HG02588 (cell line): ENCODE measurements at regions not wholly inside any gene's neighbourhood (a gene's known extent, or its start where the extent isn't known, plus 50 kb on each side); places are given as distances from the start of the nearest gene placed in this dataset.

Source experiments
- ATAC-seq: cut with Tn5 transposase; IDR thresholded peaks from one replicate; pipeline ENCODE4 v1.9.1; 2021; ENCODE audit warnings: mild to moderate bottlenecking, moderate library complexity; ENCODE audit not compliant: unreplicated experiment

DNA sequence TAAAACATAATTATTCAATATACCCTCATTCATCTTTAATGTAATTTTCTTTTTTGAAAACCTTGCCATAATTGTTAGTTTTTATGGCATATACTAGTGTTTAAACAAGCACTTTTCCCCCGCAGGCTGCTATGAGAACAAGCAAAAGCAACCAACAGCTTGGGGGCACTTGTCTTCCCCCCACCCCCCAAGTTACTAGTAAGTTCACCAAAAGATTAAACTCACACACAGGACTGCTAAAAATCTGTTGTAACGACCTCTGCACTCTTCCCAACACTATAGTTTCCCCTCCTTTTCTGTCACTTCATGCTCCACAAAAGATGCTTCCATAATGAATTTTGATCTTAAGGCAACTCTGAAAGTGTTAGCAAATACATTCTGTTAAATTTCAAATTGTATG lies 474.9 kb upstream of the SOX5 start:
- no peak for ATAC-seq

DNA sequence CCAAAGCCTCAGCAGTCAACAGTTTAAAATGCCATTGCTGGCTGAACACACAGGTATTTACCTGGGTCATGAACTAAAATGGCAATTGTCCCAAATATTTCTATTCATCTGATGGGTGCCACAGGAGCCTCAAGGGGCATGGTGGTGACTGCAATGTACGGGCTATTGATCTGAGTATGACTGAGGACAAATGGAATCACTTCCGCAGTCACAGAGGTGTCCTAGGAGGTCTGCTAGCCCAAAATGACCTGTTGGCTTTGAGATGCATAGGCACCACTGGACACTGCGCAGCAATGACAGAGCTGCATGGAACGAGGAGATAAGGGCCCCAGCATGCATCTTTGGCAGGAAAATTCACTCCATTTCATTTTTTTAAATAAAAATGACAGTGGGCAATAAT lies 474.1 kb upstream of the SOX5 start:
- ATAC-seq, result no peak

DNA sequence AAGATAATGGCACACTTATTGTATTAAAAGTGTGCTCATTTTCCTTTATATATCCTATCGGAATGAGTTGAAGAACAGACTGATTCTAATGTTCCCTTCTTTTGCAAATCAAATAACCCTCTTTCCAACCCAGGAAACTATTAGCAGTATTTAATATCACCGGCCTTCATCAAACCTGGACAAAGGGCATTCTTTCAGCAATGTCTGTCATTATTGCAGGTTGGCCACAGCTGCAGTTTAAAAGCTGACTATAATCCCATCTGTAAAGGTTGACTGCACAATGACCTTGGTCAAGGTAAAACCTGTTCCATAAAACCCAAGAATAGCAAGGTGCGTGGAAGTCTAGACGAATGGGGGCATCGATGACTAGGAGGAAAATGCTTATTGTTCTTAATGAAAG lies 472.3 kb upstream of the SOX5 start:
- ATAC-seq, result no peak

DNA sequence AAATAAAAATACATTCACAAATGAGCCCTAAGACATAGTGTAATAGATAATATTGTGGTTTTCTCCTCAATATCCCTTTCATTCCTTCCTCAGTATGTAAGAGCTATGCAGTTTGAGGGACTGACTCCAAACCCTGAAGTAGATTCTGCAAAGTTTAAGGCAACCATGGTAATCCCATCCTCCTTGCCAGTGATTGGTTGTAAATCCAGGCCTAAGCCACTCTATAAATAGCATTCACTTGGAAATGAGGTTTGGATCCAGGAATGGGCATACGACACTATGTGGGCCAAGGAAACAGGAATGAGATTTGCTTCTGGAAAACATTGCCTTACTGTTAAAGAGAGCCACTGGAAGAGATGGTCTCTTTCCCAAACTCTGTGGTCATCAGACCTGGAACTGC lies 468.7 kb upstream of the SOX5 start:
- no peak for ATAC-seq

DNA sequence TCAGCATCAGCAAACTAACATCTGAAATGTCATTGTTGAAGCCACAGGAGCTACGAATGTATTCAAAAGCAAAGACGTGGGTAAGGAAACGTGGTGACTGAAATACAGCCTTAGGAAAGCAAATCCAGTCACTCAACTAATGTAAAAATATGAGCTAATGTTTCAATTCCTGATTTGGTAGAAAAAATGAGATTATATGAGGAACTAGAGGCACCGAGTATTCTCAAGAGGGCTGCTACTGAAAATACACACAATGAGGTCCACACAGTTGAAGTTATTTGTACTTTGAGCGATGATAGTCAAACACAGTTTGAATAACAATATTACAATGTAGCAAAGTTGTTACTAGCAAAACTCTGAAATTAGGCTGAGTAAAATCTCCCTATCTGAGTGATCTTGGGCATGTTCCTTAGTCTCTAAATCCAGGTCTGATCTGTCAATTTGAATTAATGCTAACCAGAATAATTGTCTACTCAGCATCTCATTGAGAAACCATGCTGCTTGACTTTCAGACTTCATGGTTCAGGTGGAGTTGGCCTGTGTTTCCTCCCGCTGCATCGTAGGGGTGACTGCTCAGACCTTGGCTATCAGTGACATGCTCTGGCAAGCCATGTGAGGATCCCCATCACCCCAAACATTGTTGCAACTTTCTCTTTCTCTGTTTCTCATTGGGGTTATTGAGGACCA lies 467.1 kb upstream of the SOX5 start:
- ATAC-seq, result no peak

DNA sequence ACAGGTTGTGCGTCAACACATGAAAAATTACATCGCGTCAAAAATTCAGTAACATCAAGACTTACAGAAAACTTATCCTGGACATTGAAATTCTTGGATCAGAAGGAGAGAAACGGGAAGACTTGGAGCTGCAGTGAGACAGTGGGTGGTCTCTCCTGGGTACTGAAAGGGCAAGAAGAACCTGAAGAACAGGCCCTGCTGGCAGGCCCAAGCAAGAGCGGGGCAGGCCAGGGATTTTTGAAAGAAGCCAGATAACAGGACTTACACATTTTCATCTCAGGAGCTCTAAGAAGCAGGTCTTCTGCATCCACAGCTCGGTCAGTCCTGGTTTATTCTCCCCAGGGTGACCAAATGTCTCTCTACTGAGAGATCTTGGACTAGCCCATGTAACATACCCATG lies 466.5 kb upstream of the SOX5 start:
- no peak for ATAC-seq

DNA sequence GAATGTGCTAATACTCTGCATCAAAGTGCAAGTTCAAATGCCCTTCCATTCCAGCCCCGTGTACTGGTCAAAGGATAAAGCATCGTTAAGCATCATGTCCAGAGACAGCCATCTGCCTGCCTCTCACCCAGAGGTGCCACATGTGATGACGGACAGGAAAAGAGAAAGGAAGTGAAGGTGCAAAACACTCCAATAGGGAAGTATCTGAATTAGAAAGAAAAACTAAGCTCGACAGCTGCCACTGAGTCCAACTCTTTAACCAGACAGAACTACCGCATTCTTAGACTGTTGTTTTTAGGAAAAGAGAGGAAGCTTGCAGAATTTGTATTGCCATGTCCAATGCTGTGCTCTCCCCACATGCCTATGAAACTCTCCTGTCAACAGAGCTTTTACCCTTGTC lies 465.0 kb upstream of the SOX5 start:
- no peak for ATAC-seq

DNA sequence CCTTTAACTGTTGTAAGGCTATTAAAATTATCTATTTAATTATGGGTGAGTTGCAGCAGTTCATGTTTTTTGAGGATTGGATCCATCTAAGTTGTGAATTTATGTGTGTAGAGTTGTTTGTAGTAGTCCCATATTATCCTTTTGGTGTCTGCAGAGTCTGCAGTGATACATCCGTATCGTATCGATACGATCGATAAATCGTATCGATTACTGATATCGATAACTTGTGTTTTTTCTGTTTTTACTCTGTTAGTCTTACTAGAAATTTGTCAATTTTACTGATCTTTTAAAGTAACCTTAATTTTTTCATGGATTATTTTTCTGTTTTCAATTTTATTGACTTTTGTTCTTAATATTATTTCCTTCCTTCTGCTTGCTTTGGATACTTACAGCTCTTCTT lies 462.5 kb upstream of the SOX5 start:
- ATAC-seq, result no peak

DNA sequence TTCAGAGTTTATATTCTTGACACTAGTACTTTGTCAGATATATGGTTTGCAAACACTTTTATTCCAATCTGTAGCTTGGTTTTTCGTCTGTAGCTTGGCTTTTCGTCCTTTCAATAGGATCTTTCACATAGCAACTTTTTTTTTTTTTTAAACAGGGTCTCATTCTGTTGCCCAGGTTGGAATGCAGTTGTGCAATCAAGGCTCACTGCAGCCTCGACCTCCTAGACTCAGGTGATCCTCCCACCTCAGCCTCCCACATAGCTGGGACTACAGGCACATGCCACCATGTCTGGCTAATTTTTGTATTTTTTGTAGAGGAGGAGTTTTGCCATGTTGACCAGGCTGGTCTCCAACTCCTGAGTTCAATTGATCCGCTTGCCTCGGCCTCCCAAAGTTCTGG lies 460.4 kb upstream of the SOX5 start:
- no peak for ATAC-seq

DNA sequence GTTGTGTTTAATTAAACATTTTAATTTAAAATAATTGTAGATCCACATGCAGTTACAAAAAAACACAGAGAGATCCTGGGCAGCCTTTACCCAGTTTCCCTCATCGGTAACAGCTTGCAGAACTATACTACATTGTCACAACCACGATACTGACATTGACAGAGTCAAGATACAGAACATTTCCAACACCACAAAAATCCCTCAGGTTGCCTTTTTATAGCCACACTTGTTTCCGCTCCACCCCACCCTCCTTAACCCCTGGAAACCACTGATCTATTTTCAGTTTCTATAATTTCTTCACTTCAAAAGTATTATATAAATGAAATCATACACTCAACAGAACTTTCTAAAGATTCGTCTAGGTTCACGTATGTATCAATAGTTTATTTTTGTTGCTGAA lies 458.8 kb upstream of the SOX5 start:
- ATAC-seq, result no peak

DNA sequence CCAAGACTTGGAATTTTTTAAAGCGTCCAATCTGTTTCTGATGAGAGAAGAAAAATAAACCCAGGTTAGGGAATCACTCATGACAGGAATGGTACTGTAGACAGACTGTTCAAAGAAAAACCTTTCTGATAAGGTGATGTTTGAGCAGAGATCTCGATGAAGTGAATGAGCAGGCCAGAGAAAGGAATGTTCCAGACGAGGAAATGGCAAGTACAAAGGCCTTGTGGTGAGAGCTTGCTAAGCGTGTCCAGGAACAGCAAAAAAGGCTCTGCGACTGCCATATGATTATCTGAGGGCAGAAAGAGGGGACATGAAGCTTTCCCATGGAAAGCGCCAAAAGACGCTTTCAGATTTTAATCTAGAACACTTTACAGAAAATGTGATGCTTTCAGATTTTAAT lies 458.4 kb upstream of the SOX5 start:
- ATAC-seq, result no peak

DNA sequence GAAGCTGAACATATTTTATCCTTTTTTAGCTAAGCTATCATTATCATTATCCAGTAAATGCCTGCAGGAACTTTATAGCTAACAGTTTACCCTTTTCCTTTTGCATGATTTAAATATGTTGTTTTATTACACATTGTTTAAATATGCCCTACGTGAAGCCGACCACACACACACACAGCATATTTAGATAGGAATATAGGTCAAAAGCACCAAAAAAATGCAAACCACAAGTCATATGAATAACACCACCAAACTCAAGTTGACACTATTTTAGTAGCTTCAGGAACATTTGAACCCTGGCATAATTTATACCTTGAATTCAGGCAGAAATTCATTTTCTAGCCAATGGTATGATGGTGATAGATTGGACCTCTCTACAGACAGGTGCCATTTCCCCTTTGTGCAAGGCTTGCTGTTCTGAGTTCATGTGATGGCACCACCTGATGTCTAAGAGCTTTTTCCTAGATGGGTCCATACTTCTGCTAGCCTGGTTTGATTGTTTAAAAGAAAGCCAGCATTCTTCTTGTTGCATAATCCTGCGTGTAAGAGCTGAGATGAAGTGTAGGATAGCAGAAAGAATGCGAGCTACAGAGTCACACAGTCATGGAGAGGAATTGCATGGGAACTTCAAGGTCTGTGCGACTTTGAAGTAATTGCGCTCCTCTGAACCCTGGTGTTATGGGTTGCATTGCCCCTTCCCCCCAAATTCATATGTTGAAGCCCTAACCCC lies 454.8 kb upstream of the SOX5 start:
- ATAC-seq, result no peak

DNA sequence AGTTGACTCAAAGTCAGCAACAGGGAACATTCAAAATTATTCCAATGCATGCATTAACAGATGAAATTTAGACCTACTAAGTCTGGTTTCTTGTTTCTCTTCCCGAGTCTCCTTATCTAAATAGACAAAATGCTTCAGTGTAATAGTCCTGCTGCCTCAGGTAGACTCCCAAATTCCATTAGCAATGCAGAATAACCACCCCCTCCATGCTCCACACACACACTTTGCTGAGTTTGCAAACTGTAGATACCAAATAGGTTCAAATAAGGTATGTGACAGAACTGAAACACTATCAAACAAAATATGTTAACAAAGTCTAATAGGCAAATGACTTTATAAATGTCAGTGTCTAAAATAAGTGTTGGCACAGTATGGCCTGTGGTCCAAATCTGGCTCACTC lies 451.1 kb upstream of the SOX5 start:
- ATAC-seq, result no peak

DNA sequence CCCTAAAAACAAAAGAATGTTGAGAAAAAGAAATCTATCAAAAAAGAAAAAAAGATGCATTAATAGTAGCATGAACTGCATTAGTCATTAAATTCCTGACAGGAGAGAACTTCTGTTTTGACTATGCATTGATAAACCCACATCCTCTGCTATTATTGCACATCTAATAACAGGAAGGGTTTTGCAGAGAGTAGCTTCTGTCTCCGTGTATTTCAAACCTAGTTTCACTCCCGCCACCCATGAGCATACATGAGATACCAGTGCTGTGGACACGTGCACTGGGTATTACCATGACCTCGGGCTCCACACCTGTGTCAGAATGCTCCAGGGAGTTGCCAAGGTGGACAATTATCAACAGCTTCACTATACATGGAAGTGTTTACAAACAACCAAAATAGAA lies 449.1 kb upstream of the SOX5 start:
- peak; percentile 47 for ATAC-seq

DNA sequence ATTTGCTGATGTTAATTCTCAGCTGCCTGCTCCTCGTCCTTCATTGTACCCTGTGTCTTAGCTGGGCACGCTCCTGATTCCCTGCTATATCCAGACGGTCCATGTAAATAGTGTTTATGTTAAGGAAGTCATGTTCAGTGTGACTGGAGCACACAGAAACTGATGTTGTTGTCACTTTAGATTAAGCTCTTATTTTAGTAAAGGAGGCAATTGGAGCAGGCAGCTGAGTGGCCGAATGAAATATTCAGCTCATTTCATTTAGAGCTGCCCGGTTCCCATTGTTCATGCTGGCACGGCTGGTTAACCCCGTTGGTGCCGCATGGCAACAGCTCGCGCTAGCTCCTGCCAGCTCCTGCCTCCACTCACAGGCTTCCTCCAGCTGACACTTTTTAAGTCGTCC lies 446.8 kb upstream of the SOX5 start:
- ATAC-seq, result no peak

DNA sequence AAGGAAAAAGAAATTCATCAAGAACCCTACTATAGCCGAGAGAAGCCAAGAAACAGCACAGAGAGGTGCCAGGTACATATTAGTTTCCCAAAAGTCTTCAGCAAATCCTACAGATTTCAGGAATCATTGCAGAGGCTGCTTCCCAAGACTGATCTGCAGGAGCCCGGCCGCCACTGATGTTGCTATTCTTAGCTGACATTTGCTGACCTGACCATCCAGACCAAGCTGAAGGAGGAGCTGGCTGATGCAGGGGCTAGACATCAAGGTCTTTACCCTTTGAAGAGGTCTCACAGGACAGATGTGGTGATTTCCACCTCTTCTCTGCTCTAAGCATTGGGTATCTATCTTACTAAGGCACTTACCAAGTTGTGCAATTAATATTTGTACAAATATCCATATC lies 444.8 kb upstream of the SOX5 start:
- no peak for ATAC-seq

DNA sequence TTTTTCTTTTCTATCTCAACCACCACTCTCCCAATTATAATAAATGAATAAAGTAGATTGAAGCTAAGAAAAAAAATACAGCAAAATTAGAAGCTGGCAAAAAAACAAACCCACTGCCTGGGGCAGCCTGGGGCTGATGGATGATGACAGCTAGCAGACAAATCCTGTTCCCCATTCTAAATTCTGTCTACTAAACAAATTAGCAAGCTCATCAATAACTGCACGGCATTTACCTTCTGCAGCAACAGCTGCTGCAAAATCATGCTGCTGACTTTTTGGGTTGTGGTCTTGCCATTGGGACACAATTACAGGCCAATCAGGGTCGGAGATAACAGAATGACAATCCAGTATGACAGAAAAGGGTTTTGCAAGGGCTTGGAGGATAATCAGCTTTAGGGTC lies 443.6 kb upstream of the SOX5 start:
- ATAC-seq, result no peak

DNA sequence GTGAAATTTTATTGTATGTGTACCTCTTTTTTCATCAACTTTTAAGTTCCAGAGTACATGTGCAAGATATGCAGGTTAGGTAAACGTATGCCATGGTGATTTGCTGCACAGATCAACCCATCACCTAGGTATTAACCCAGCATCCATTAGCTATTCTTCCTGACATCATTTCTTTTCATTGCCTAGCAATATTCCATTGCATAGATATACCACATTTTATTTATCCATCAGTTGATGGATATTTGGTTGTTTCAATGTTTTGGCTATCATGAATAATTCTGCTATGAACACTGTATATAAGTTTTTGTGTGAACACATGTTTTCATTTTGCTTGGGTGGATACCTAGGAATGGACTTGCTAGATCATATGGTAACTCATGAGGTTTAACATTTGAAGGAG lies 439.9 kb upstream of the SOX5 start:
- ATAC-seq, result no peak

DNA sequence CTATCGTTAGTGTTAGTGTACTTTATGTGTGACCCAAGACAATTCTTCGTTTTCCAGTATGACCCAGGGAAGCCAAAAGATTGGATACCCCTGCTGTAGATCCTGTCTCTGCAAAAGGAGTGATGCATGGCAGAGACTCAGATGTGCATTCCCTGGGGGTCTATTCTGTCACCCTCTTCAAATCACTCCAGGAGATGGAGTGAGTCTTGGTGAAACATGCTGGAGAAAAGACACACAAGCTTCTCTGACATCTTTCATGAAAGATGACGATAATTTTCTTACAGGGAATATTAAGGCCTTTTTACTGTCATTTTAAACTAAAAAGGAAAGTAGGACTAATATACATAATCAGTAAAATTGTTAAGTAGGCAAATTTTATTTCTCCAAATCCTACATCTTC lies 437.9 kb upstream of the SOX5 start:
- ATAC-seq, result no peak

DNA sequence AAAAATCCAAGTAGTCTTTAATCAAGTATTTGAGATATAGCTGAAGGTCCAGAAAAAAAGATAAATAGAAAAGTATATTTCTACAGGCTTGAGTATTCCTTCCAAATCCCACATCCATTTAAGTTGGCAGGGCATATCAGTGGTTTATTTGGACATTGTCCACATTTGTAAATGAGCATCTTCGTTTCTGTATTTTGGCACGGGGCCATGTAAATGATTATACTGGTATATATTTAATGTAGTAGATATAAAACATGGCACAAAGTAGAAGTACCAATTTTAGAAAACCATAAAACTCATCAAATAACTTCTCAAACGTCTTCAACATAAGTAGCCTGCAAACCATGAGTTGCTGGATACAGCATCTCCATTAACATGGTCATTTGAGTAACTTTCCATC lies 437.4 kb upstream of the SOX5 start:
- ATAC-seq, result no peak

DNA sequence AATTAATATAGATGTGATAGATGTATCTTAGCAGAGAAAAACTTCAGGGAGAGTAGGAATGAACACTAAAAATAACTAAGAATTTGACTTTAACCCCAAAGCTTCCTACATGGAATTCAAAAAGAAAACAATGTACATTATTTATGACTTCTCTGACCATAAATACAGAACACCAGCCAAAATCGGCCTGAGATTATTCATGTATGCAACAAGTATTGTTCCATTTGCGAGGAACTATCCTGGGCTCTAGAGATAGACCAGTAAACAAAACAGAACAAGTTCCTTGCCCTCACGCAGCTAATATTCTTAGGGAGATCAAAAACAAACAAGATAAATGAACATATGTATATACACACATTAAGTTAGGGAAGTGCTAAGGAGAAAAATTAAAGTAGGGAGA lies 432.3 kb upstream of the SOX5 start:
- no peak for ATAC-seq

DNA sequence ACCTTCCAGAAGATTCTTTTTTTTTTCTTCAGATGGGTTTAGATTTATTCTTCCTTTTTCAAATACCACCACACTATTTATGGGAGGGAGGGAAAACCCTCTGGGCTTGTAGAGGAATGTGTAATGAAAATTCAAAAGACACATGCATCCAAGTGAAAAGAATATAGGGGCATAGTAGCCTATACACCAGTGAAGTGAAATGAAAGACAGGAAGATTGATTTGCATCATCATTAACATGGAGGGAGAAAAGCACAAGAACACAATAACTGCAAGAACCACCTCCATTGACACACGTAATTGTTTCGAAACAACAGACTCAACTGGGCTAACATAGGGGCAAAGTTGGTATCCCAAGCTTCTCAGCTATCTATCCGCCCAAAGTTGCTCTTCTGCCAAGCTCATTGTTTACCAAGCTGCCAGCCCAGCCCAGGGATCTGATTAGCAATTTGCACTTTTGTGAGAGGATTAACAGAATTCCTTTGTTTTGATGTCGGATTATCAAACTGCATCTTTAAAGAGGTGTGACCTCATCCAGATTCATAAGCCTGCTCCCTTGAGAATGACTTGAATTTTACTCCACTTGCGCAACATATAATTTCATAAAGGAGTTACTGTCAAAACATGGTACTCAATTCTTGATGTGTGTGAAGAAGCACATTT lies 430.5 kb upstream of the SOX5 start:
- no peak for ATAC-seq
